Activated gamma-delta T cell treated with anti-CD3 and anti-CD28 coated beads, Interleukin-2, amount 50 U/mL, for 16 hours (primary cell): ENCODE measurements at regions not wholly inside any gene's neighbourhood (a gene's known extent, or its start where the extent isn't known, plus 50 kb on each side); places are given as distances from the start of the nearest gene placed in this dataset.
"Not testable (repeated sequence)": the region's sequence is repeated elsewhere in the genome, so short reads cannot be mapped to it uniquely, and the experiment has no call there.

Experiments used
- DNase-seq: peaks from one replicate; pipeline ENCODE4 v3.0.0-alpha.2; 2020; ENCODE audit warnings: low read depth

GRCh38 chr2:133882159-133882558 is 313.9 kb upstream of the NCKAP5 start:
- not testable (repeated sequence) for DNase-seq

GRCh38 chr2:133884739-133885381 is 316.6 kb upstream of the NCKAP5 start:
- no peak for DNase-seq

DNA sequence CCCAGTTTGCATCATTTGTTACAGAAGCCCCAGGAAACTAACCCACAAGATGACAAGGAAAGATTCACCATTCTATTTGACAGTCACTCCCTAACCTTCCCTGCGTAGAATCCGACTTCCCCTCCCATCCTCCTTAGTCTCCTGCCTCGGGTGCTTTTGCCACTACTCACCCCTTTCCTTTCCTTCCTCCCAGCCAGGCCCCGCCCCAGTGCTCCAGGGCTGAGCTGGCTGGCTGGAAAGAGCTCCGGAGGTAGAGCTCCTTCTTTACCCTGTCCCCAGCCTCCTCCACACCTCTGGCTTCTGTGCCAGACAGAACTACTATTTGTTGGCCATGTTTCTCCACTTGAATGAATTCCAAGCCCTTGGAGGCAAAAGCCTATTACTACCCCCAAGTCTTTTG is 317.6 kb upstream of the NCKAP5 start:
- DNase-seq, result no peak

- DNase-seq, result no peak
These were observed 318.7 kb upstream of the NCKAP5 start for GRCh38 chr2:133886735-133887675.

- no peak for DNase-seq
These were observed 319.4 kb upstream of the NCKAP5 start for GRCh38 chr2:133887676-133888040.

DNA sequence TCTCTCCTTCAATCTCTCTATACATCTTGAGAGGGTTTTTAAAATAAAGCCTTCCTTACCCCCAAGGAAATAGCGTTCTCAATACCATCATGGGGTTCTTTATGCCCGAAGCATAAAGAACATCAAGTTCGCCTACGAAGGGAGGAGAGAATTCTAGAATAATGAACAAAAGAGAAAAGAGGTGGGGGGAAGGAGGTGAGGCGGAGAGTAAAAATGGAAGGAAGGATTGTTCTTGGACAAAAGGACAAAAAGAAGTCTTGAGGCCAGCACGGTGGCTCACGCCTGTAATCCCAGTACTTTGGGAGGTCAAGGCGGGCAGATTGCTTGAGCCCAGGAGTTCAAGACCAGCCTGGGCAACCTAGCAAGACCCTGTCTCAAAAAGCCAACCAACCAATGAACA is 319.8 kb upstream of the NCKAP5 start:
- no peak for DNase-seq

DNA sequence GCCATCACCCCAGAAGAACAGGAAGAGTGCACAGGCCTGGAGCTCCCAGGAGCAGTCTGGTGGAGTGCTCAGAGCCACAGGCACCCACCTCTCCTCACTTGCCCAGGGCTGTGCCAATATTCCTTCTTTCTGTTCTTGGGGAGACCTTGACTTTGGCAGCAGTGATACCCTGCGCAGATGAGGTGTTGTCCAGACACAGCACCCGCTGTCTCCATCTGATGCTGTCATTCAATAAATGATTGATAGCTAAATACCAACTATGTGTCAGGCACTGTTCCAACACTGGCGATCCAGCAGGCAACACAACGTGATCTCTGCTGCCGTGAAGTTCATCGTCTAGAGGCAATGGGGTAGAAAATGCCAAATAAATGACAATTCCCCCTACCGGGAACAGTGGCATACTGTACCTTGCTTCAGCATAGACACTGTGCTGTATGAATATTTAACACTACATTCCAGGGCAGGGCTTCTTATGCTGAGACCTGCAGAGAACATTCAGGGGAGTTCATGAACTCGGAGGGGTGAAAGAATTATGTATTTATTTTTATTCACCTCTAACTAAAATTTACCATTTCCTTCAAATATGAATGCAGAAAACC is 320.5 kb upstream of the NCKAP5 start:
- DNase-seq, result no peak

GRCh38 chr2:133892352-133892913 is 324.2 kb upstream of the NCKAP5 start:
- DNase-seq, result no peak

GRCh38 chr2:133894429-133894828 is 326.2 kb upstream of the NCKAP5 start:
- no peak for DNase-seq

DNA sequence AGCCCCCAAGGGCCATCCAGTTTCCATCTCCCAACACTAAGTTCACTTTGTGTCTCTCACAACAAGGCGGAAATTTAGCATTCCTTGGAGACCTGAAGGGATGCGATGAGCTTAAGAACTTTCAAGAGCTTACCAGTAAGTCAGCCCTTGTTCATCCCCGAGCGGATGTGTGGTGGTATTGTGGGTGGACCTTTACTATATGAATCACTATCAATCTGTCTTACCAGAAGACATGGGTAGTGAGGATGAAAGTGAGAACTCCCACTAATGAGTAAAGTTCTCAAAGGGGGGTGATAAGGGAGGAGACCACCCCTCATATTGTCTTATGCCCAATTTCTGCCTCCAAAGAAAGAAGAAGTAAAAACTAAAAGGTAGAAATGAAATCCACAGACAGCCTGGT is 329.6 kb upstream of the NCKAP5 start:
- DNase-seq, result not testable (repeated sequence)

- DNase-seq, result no peak
These were observed 332.6 kb upstream of the NCKAP5 start for GRCh38 chr2:133900909-133901308.

GRCh38 chr2:133906396-133906795 is 338.1 kb upstream of the NCKAP5 start:
- DNase-seq, result no peak

DNA sequence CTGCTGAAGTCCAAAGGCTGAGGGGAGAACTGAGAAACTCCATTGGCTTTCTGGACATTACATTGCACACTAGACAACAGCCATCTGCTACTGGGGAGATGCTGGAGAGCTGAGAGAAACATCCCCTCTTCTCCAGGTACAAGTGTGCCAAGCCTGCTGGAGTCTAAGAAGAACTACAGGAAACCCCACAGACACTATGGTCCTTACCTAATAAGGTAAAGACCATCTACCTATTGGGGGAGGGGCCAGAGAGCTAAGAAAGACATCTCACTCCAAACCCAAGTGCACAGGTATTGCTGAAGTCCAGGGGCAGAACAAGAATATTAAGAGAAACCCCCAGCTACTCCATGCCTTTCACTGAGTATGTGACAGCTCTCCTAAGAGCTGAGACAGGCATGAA is 338.7 kb upstream of the NCKAP5 start:
- no peak for DNase-seq

DNA sequence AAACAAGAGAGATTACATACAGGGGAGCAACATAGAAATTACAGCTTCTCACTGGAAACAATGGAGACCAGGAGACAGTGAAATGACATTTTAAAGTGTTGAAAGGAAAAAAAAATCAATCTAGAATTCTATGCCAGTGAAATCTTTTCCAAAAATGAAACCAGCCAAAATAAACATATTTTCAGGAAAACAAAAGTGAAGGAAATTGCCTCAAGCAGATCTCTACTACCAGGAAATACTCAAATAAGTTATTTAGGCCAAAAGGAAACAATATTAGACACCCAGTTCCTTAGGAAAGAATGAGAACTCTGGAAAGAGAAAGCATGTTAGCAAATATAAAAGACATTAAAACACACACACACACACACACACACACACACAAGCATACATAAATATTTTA is 339.9 kb upstream of the NCKAP5 start:
- DNase-seq, result no peak

GRCh38 chr2:133918141-133918540 is 335.7 kb upstream of the MGAT5 start:
- no peak for DNase-seq

DNA sequence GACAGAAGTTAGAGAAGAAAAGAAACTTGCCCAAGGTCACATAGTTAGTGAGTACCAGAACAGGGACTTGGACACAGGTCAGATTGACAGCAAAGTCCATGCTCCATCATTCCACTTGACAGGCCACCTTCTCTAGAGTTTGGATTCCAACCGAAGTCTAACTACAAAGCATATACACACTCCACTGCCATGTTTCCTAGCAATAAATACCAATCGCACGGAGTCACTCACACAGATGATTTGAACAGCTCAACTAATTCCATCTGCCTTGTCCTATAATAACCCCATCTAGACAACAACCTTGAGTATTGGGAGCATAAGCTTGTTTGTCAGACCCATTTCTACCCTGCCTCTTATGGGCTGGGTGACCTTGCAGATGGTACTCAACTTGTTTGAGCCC is 334.6 kb upstream of the MGAT5 start:
- no peak for DNase-seq

GRCh38 chr2:133927894-133928293 is 326.0 kb upstream of the MGAT5 start:
- no peak for DNase-seq

DNA sequence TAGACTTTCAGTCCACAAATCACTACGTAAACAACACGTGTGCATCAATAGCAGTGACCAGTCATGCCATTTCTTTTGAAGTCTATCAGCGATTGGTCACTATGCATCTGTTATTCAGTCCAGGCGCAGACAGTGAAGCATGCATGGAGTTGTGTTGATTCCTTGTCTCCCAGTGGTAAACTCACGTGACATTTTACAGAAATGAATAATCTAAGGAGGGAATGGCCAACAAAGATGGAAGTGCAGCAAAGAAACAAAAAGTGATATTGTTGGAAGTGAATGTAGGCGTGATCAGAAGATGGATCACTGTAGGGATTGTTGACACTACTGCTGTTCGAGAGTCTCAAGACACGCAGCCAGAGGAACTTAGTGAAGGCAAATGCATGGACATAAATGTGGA is 317.8 kb upstream of the MGAT5 start:
- DNase-seq, result no peak

- DNase-seq, result no peak
These were observed 317.3 kb upstream of the MGAT5 start for GRCh38 chr2:133936601-133937000.

DNA sequence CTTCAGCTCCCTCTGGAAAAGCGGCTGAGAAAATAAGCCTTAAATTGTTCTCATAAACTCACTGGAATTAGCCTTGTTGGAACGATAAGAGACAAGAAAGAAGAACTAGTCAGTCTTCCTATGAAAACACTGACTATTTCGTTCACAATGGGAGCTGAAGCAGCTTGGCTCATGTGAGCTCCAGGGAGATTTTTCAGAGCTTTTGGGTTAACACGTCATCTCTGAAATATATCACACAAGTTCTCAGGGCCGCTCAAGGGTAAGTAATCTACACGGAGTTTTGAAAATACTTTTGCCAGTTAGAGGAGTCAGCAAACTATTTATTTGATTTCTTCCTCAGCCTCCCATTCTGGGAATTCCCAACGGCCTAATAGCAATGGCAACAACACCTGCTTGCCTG is 316.2 kb upstream of the MGAT5 start:
- DNase-seq, result no peak

DNA sequence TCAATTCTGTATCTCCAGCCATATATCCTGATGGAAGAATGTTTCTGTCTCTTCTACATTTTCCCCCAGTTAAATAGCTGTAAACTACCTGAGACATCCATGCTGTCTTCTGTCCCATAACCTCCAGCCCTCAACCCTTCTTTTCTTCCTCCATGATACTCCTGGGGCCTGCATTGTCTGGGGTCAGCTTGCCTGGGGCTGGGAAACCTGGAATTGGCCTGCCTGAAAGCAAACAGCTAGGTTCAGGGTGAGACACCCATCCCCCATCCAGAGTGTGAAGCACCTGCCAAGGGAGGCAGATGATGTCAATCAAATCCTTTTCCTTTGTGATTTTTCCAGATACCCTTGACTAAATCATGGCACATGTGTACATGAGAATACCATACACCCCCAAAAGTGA is 313.7 kb upstream of the MGAT5 start:
- DNase-seq, result no peak

- DNase-seq, result no peak
These were observed 312.2 kb upstream of the MGAT5 start for GRCh38 chr2:133941666-133942065.

DNA sequence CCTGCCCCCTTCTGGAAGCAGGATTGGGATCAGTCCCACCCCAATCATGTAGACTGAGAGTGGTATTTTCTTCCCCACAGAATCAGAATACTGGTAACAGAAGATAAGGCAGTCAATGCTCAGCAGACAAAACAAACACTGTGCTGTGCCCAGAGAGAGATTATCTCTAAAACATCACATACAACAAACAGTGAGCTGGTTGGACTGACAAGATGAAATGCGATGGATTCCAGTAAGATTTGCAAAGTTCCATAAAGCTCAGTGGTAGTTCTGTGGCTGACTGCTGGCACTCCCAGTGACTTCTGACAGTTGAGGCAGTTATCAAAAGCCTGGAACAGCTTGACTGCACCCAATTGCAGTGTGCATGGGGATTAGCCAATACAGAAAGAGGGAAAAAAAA is 311.5 kb upstream of the MGAT5 start:
- no peak for DNase-seq
